H1 (cell line): ENCODE measurements at regions not wholly inside any gene's neighbourhood (a gene's known extent, or its start where the extent isn't known, plus 50 kb on each side); places are given as distances from the start of the nearest gene placed in this dataset.

Experiments
- POU5F1 ChIP-seq: IDR thresholded peaks from 2 replicates; pipeline ENCODE4 v1.6.1; 2011; ENCODE audit warnings: low read depth, mild to moderate bottlenecking, low read length, moderate library complexity
- SIX5 ChIP-seq: IDR thresholded peaks from 2 replicates; pipeline ENCODE4 v1.6.1; 2011; ENCODE audit warnings: mild to moderate bottlenecking, low read depth, low read length
- SP2 ChIP-seq: IDR thresholded peaks from 2 replicates; pipeline ENCODE4 v1.6.1; 2012; ENCODE audit warnings: mild to moderate bottlenecking, low read length, inconsistent platforms

DNA sequence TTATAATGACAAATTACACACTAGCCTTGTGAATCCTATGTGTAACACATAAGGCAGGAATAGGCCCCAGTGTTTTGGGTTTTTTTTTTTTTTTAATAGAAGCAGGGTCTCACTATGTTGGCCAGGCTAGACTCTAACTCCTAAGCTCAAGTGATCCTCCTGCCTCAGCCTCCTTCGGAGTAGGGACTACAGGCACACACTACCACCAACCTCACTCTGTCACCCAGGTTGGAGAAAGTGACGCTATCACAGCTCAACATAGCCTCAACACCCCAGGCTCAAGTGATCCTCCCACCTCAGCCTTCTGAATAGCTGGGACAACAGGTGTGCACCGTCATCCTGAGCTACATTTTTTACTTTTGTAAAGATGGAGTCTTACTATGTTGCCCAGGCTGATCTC, 205.8 kb upstream of the RREB1 start (continued):
- TF ChIP-seq POU5F1 (no peak), SP2 (no peak), SIX5 (no peak)
